Stomach (tissue), 4 donors: ENCODE measurements at regions not wholly inside any gene's neighbourhood (a gene's known extent, or its start where the extent isn't known, plus 50 kb on each side); places are given as distances from the start of the nearest gene placed in this dataset.

Experiments
- CTCF ChIP-seq, 7 experiments: fragments of 450-650 bp in 4 of 7; fragments of 200-600 bp in 3 of 7; sonication (generic) in 3 of 7; IDR thresholded peaks; one replicate each; pipeline ENCODE4 v1.5.1; 2016 to 2019; ENCODE audit warnings: antibody characterized with exemption in 7 of 7, control low read depth in 2 of 7, mild to moderate bottlenecking in 1 of 7
- POLR2A ChIP-seq, 4 donors: fragments of 450-650 bp; IDR thresholded peaks; one replicate each; pipeline ENCODE4 v1.6.1; 2016; ENCODE audit warnings: antibody characterized with exemption in 4 of 4, control low read depth in 2 of 4, mild to moderate bottlenecking in 1 of 4, moderate library complexity in 1 of 4

GRCh38 chr1:234896477-234897389, 231.9 kb downstream of the TOMM20 start:
- TF ChIP-seq CTCF (IDR thresholded peaks at IDR 0.05), result no peak
- TF ChIP-seq POLR2A (IDR thresholded peaks at IDR 0.05), result no peak
